NCI-H2196 (cell line): ENCODE measurements at regions not wholly inside any gene's neighbourhood (a gene's known extent, or its start where the extent isn't known, plus 50 kb on each side); places are given as distances from the start of the nearest gene placed in this dataset.

Experiments used
- DNase-seq: peaks from one replicate; lab custom pipeline; 2025; ENCODE audit not compliant: unreplicated experiment; lab: John Stamatoyannopoulos, UW

DNA sequence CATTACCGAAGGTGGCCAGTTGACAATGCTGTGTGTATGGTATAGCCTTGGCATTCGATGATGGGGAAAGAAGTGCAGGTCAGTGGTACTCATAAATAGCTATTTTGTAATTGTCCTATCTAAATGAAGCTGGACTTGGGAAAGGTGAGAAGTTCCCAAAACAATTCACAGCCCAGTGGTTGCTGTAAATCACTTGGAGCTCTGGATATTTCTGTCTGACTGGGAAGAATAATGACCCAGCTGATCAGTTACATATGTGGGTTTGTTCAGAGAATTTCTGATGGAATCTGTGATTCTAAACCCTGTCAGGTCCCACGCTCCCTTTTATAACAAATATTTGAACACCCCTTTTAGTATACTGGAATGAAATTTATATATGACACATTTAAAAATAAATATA is 133.9 kb upstream of the PFN2 start:
- no peak for DNase-seq

GRCh38 chr3:150101016-150101415 is 130.3 kb upstream of the PFN2 start:
- DNase-seq = no peak

DNA sequence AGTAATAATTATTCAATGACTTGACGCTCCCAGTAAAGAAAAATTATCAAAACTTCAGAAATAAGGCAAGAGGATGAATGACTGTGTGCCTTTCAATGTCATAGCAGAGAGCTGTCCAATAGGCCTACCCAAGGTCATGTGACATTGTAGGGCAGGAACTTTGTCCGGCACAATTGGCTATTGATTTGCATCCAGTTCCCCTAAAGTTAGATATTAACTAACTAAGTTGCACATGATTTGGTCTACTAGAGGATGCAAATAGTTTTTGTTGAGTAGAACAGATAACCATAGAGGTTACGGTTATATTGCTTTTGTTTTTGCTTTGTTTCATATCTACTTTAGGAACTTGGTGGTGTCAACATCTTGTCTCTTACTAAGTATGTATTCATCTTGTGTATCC is 127.9 kb upstream of the PFN2 start:
- no peak for DNase-seq

DNA sequence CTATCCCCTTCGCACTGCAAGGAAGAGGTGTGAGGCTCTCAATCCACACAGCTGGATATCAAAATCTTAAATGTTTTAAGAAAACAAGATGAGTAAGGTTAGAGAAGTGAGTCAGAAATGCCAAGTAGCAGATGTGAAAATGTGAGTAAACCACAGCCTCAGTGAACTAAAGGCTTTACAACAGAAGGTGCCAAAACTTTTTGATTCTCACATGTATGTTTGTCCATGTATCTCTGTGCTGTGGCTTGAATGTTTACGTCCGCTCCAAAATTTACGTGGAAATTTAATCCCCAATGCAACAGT is 126.8 kb upstream of the PFN2 start:
- DNase-seq = no peak

- no peak for DNase-seq
Observed at GRCh38 chr3:150096700-150097587, 126.2 kb upstream of the PFN2 start.

GRCh38 chr3:150094150-150094933 is 123.6 kb upstream of the PFN2 start:
- no peak for DNase-seq

DNA sequence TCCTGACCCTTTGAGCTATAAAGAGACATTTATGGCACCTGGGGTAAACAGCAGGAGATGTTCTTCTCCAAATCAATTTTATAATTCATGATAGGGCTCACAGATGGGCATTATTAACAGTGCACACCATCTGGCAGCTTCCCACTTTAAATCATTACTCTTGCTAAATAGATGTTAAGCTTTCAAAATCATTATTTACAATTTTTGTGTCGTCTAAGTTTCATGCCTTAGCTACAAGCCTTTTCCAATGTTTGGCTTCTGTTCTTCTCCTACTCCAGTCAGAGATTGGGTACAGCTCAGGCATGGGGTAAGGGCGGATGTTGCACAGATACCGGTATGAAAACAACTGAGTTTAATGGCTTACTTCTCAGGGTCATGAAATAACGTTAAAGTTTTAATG is 120.9 kb upstream of the PFN2 start:
- no peak for DNase-seq

- no peak for DNase-seq
Observed at GRCh38 chr3:150090877-150091276, 120.2 kb upstream of the PFN2 start.

DNA sequence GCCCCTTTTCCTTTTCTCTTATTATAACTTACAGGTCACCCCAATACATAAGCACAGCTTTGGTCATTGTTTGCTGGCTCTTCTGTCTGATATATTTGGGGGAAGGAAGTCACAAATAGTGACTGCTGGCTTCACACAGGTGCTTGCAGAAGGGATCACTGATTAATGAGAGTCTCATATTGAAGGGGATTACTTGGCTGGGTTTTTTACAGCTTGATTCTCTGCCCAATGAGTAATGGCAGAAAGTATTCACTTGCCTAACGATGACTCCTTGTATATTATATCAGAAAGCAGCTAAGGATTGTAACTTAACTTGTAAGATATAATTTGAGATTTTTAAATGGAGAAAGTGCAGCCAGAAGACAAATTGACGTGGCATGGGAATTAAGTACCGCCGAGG is 119.3 kb upstream of the PFN2 start:
- DNase-seq = no peak

DNA sequence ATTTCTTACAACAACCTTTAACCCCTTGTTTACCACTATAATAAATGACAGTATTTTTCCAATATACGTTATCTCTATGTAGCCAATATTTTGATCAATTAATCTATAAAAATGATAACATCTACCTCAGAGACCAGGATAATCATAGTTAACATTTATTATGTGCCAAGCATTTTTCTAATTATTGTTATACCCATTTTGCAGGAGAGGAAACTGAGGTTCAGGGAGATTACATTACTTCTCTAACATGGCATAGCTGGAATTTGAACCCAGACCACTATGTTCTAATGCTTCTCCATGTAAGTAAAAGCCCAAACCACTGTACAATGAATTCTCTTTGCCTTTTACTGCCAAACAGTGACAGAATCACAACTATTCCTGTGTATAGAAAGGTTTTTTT is 113.4 kb upstream of the PFN2 start:
- no peak for DNase-seq

- DNase-seq = no peak
Observed at GRCh38 chr3:150083655-150084042, 113.0 kb upstream of the PFN2 start.

- DNase-seq = no peak
Observed at GRCh38 chr3:150082898-150083654, 112.4 kb upstream of the PFN2 start.

DNA sequence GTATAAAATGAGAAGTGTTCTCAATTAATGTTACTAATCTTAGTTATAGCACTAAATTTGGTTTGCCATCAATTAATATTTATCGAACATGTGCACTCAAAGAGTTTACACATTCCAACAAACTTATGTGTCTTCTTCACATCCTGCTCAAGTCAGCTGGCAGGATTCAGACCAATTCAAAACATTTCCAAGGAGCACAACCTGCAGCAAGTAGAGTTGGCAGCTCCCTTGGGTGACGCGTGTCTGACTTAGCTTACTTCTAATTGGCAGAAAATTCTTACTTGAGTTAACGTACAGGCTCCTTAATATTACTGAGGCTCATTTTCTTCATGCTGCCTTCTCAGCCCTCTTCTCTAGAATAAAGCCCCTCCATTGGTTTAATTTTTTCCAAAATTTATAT is 110.4 kb upstream of the PFN2 start:
- no peak for DNase-seq

DNA sequence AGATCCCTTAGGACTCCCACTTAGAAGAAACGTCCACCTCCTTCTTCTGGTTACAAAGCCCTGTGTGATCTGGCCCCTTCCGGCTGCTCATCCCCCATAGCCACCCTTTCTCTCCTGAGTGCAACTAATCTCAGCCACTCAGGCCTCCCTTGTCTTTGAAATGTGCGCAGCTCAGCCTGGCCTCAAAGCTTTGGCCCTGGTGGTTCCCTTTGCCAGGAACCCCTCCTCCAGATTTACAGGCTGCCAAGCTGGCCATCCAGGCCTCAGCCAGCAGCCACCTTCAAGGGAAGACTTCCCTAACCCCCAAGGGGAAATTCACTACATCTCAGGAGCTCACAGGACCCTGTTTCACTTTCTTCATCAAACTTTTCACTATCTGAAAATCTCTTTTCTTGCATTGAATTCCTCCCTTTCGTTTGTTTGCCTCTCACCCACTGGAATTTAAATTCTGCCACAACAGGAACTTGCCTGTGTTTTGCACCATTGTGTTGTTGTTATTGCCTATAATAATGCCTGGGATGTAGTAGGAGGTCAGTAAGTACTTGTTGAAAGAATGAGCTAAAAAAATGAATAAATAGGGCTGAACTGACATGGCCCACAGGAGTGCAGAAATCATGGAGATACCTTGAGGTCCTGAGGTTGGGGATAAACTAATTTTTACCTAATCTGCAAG is 109.5 kb upstream of the PFN2 start:
- DNase-seq = no peak

- DNase-seq = peak; percentile 31
Observed at GRCh38 chr3:150079029-150079739, 108.5 kb upstream of the PFN2 start.

DNA sequence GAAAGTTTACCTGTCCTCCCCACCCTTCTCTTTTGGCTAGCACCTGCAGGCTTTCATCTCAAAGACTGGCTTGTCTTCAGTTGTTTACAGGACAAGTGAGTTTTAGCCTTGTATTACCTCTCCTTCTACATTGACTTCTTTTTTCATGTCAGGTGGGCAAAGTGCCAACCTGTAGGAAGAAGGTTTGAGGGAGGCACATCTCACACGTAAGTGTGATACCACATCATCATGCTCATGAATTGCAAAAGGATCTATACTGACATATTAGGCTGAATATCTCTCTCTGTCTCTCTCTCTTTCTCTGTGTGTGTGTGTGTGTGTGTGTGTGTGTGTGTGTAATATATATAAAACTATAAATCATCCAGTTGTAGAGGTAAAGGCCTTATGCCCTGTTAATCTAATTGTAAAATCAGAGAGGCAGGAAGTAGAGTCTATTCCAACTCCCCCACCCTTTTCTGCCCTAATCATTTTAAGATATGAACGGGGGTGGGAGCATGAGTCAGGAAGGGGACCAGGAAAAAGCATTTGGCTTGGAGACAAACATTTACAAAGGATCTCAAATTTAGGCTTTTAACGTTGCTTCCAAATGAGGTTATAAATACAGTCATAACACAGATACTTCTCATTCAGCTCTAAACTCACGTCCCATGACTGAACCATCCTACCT is 107.0 kb upstream of the PFN2 start:
- no peak for DNase-seq

- no peak for DNase-seq
Observed at GRCh38 chr3:150077107-150077506, 106.4 kb upstream of the PFN2 start.

- DNase-seq = no peak
Observed at GRCh38 chr3:150076443-150076842, 105.7 kb upstream of the PFN2 start.

- no peak for DNase-seq
Observed at GRCh38 chr3:150075417-150075865, 104.7 kb upstream of the PFN2 start.
